ENCODE measurements at regions not wholly inside any gene's neighbourhood (a gene's known extent, or its start where the extent isn't known, plus 50 kb on each side); places are given as distances from the start of the nearest gene placed in this dataset.

- TF ChIP-seq POLR2AphosphoS5 (IDR thresholded peaks at IDR 0.05; ENCODE audit: low read depth, low read length) (no peak), TAF1 (IDR thresholded peaks at IDR 0.05; ENCODE audit: borderline replicate concordance, low read depth, low read length) (no peak), POLR2A (IDR thresholded peaks at IDR 0.05; ENCODE audit: low read depth, low read length) (no peak)
These were observed 104.7 kb upstream of the SLC7A14 start for GRCh38 chr3:170690661-170690981.
